ENCODE measurements at regions not wholly inside any gene's neighbourhood (a gene's known extent, or its start where the extent isn't known, plus 50 kb on each side); places are given as distances from the start of the nearest gene placed in this dataset.
A peak's percentile ranks its signal among the peaks of the same experiment; 100 is the strongest.
"Not testable (repeated sequence)": the region's sequence is repeated elsewhere in the genome, so short reads cannot be mapped to it uniquely, and the experiment has no call there.

DNA sequence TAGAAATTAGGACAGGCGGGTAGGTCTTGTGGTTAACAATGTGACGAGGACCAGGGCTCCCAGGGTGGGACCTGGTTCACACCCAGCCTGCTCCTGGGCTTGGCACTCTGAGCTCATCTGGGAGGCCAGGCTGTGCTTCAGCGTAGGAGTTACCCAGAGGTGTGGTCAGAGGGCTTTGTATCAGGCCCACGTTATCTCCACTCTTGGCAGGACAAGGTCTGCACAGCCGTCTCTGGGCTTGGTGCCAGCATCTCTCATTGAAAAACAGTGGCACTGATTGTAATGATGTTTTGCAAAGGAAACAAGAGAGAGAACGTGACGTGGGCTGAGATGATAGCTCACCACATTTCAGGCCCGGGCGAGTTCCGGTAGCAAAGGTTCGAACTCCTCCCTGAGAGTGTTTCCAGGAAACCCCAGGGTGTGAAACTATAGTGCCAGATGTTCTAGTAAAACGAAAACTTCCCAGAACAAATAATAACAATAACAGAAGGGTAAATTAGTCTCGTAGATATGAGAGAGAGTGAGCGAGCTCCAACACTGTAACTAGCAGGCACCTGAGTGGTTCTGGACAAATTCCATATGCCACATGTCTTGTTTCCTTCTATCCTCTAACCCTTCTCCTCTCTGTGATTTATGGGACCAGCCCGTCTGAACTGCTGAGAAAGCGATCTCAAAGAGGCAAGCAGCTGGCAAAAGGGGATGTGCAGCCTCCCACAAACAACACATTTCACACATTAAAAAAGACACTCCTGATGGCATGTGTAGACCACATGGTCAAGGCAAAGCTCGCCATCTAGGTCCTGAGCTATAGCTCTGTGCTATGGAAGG, 227.3 kb downstream of the KTN1 start:
- no peak for DNase-seq

DNA sequence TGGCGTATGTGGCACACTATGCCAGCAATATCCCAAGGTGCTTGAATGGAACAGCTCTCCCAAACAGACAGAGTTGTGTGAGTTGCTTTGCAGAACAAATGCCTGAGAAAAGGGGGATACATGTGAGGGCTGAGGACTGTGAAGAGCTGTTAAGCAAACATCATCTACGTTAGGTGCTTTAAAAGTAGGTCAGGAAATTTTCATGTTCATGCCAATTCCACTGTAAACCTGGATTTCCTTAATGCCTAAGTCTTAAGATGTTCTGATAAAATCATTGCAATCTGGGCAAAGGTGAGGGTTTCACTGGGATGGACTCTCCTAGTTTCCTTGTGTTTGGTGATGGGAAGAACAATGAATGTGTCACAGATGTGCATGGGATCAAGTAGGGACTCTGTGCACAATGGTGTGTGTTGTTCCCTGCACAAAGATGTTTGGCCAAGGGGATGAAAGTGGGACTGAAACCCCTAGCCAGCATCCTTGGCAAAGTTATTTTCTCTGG, 227.9 kb downstream of the KTN1 start:
- DNase-seq: no peak

DNA sequence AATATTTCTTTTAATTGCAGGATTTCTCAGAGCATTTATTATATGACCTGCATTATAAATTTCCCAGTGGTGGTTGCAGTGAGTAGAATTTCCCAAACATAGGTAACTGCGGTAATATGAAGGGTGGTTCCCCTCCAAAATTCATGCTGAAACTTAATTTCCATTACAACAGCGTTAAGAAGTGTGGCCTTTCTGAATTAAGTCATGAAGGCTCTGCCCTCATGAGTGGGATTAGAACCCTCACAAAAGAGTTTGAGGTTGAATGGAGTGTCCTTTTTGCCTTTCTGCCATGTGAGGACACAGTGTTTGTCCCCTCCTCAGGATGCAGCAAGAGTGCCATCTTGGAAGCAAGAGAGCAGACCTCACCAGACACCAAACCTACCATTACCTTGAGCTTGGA, 233.6 kb downstream of the KTN1 start:
- DNase-seq: no peak

DNA sequence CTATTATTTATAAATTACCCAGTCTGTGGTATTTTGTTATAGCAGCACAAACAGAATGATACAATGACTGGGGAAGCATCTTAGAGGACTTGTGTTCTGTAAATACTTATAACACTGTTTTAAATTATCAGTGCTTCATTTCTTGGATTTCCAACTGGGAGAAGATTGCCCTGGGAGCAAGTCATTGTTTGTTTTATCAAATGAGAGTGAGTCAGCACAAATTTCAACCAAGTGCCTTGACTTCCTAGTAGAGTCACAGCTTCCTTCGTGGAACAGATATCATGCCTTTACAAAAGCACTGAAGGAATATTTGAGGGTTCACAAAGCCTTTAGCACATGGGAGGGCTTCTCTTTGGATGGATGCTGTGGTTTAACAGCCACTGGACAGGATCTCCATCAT, 234.1 kb downstream of the KTN1 start:
- DNase-seq: no peak

DNA sequence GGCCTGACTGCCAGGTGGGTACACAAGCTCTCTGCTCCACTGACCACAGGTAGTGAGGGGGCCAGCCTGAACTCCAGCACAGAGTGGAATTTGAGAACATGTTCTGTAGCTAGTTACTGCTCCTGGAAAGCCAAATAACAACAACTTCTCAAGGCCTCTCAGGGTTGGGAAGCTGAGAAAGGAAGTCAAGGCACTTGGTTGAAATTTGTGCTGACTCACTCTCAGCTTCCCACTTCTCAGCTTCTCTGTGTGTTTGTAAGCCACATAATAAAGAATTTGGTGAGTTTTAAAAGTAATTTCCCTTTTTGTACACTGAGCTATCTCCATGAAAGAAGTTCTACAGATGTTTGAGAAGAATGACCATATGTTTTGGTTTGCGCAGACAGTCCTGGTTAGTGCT, 234.9 kb downstream of the KTN1 start:
- peak; percentile 84 for DNase-seq

DNA sequence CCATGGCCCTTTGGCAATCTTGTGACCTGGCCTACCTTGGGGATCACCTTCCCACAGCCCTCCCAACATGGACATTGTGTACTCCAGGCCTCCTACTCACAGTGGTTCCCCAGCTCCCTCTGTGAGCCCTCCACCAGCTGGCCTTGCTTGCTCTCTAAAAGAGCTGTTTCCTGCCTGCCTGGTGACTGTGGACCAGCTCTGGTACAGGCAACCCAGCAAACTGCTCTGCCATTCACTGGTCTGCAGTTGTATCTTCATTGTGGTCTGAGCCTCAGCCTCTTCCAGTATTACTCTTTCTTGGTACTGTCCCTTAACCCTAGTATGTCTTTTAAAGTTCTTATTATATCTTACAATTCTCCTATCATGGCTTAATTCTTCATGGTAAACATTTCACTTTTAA, 236.2 kb downstream of the KTN1 start:
- DNase-seq: no peak

DNA sequence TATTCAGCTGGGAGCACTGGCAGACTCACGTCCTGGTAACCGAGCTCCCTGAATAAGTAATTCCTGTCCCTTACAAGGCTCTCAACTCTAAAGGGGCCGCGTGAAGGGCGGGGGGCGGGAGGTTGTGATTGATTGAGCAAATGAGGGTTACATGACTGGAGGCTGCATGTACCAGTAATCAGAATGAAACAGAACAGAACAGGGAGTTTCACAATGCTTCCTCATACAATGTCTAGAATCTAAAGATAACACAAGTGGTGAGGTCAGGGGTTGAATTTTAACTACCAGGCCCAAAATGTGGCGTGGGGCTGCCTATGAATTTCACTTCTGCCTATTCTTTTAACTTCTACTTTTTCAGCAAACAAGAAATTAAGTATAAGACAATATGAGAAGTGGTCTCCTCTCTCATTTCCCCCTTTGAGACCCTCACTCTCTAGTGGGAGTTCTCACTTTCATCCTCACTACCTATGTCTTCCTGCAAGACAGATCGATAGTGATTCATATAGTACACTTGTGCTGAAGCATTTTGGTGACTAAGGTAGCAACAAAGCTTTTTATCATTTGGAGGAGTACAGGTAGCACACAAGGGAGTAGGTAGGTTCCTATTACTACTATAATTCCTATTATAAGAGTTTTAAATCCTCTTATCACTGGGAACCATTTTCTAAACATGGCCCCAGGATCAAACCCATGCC, 239.8 kb downstream of the KTN1 start:
- DNase-seq: peak; percentile 99

DNA sequence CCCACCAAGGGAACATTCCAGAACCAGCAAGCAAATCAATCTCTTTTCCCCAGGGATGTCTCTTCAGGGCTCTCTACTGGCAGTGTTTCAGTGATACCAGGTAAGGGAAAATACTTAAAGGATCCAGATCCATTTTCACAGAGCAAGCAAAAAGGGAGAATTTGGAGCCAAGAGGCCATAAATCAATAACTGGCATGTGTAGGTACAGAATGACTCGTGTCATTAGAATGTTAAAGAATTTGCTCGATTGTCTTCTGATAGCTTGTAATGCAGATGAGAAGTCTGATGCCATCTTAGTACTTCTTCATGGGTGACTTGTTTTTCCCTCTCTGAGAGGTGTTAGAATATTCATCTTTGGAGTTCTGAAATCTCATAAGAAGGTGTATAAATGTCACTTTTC, 242.9 kb downstream of the KTN1 start:
- no peak for DNase-seq

DNA sequence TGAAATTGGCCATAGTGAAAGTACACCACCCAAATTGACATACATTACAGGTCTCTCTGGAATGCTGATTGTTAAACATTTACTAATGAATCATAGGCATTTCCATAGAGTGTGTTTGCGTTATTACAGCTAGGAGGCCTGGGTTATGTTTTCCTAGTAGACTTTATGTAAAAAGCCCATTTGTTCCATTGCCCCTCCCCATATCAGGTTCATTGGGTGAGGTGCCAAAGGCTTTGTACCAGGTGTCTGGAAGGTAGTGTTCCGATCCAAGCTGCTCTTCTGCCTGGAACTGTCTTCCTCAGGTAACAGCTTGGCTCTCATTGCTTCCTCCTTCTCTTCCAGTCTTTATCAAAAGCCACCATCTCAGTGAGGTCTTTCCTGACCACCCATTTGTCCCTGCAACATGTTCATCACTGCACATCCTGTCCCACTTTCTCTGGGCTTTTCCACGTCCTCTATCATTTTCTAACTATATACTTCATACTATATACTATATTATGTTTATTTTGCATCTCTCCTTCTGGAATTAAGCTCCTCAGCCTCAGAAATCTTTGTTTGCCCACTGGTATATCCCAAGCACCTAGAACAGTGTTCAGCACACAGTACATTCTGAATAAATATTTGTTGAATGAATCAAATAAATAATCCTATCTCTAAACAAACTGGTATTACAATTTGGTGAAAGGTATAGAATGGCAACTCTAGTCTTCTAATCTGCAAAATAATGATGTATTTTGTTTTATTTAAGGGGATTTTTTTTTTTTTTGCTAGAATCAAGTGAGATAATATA, 252.3 kb downstream of the KTN1 start:
- no peak for DNase-seq

DNA sequence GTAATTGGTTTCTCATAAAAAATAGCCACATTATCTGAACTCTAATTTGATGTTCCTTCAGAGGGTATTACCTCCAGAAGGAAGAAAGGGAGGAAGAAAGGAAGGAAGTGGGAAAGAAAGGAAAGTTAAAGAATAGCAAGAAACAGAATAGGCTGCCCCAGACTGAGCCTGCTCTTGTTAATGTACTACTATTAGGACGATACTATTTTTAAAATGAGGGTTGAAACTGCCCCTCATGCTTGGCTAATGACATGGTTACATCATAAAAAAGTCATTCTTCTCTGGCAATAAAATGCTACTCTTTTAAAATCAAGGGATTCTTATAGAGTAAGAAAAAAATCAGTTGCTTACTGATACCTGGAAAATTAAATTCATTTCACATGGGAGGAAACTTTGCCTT, 253.0 kb downstream of the KTN1 start:
- DNase-seq: no peak

DNA sequence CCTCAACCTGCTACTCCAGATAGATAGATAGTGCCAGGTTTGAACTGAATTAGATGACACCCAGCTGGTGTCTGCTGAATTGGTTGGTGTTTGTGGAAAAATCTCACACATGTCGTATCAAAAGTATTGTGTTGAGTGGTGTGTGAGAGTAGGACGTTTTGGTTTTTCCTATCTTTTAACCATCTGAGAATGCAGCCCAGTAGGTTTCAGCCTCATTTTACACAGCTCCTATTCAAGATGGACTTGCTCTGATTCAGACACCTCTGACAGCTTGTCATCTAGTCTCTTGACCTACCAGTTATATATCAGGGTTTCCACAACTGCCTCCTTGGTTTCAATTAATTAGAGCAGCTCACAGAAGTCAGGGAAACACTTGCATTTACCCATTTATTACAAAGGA, 254.4 kb downstream of the KTN1 start:
- DNase-seq: no peak

DNA sequence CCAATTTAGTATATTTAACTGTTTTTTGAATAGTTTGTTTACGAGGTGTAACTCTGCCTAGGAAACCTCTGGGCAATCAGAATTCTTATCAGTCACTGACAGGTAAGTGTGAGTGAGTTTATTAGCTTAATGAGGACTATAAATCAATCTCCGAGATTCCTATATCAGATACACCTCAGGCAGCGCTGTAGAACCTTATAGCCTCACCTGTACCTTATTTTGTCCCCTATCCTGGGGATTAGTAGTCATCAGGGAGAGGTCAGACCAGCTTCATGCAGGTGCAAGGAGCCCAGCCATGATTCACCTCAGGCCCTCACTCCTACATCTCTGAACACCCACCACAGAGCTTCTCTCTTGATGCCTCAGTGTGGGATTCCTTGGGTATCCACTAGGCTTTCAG, 256.0 kb downstream of the KTN1 start:
- DNase-seq: no peak

DNA sequence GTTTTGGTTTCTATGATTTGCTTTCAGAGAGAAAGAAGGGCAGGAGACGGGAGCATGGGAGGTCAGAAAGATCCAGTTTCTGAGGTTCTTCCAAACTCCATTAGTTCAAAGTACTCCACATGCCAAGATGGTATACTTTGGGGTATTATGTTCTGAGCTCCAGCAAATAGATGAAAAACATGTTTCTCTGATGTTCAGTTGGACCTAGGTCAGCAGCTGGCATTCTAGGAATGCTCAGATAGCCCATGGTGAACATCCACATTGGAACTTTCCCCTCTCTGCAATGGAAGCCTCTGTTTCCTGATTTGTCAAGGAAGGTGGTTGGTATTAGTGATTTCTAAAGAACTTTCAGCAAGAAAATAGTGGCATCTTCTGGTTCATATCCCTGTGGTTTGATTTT, 257.5 kb downstream of the KTN1 start:
- no peak for DNase-seq

DNA sequence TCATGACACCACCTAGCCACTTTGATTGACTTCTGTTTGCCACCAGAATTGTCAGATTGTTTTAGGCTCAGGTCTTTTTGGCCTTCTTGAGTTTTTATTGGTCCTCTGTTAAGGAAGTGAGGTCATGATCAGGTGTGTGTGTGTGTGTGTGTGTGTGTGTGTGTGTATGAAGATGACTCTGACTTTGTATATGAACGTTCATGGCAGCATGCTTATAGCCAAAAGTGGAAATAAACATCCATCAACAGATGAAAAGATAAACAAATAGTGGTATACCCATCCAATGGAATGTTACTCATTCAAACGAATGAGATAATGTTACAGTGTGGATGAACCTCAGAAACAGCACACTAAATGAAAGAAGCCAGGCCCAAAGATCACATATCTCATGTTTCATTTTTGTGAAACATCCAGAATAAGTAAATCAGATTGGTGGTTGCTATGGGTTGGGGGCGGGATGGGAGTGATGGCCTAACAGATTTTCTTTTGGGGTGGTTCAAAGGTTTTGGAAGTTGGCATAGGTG, 258.6 kb downstream of the KTN1 start:
- no peak for DNase-seq

DNA sequence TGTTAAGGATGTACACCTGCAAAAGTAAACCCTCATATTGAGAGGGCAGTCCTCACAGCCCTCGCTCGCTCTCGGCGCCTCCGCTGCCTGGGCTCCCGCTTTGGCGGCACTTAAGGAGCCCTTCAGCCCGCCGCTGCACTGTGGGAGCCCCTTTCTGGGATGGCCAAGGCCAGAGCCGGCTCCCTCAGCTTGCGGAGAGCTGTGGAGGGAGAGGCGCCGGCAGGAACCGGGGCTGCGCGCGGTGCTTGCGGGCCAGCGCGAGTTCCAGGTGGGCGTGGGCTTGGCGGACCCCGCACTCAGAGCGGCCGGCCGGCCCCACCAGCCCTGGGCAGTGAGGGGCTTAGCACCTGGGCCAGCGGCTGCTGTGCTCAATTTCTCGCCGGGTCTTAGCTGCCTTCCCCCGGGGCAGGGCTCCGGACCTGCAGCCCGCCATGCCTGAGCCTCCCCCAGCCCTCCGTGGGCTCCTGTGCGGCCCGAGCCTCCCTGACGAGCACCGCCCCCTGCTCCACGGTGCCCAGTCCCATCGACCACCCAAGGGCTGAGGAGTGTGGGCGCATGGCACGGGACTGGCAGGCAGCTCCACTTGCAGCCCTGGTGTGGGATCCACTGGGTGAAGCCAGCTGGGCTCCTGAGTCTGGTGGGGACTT, 259.4 kb downstream of the KTN1 start:
- not testable (repeated sequence) for DNase-seq

DNA sequence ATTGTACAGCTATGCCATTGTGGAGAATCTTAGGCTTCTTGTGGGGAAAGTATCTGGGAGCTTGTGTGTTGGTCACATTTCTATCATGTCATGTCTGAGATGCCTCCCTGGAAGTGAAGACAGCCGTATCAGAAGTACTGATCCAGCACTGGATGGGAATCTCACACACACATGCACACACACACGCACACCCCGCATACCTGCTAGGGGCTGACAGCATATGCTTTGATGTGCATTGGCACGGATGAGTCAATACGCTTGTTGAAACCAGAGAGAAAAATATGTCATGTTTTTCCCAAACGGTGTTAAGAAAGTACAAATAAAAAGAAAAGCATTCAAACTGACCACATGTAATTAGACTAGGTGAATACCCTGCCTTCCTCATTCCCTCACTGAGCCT, 260.8 kb downstream of the KTN1 start:
- no peak for DNase-seq

DNA sequence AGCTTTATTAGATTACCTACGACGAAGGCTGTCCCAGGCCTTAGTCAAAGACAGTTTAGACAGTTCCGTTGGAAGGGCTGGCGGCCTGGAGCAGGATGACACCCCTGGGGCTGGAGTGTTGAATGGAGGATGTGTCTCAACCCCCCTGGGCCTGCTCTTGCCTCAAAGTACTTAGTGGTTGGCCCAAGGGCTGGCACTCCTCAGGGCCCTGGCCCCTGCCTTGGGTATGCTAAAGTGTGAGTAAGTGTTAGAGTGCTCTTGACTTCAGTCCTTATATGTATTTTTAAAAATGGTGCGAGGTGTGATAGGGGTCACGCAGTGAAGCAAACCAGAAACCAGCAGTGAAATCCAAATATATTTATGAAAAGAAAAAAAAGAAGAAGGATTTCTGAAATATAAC, 261.6 kb downstream of the KTN1 start:
- no peak for DNase-seq

DNA sequence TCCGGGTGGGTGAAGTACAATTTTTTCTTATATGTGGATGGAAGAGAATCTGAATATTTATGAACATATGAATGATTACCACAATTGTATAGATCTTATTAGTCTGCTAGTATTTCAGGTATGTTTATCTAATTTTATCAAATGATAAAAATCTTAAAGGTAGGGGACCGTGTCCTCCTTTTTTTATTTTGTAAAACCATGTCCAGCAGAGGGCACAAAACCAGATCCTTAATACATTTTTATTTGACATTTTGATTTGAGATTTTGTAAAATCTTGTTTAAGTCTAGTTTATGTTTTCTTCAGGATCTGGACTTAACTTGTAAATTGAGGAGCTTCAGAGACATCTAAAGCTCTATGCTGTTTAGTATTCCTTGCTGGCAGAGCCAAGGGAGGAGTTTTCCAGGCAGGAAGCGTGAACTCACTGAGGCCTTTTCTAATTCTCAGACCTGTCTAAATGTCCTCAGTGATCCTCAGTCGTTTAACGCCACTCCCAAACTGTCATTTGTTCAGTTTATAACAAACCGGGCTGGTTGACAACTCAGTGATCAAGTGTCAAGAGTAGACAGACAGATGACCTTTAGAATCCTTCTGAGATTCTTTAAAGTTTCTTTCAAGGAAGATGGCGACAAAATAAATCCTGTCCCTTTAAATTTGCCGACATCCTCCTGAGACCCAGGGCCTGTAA, 263.9 kb downstream of the KTN1 start:
- DNase-seq: no peak

DNA sequence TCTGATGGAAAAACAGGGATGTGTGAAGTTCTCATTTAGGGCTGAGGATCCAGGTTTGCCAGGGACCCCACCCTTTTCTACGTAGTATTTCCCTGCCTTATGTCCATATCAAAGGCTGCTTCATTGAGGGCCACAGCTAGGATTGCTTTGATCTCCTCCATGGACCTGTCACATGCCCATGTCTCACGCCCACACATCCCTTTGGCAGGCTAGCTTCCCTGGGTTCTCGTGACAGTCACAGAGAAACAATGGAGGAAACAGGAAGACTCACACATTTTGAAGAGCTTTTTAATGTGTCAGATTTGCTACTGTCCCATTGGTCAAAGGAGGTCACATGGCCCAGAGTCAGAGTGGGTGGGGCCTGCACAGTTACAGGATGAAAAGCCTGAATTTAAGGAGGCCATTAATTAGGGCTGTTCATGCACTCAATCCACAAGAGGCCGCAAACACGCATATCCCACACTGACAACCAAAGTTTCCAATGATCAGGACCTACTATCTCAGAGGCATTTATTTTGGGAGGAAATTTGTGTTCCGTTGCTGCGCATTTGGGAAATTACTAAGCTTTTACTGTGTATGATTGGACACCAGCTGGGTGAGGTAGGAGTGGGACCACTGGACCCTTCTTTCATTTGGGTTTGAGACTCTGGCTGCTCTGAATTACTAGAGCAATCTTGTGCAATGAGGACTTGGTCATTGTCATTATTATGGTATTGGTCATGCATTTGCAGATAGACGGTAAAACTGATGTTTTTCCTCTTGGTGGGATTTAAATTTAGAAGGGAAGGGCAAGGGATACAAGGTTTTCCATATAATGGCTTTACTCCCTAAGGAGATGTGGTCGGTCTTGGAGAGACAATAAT, 266.2 kb downstream of the KTN1 start:
- no peak for DNase-seq

DNA sequence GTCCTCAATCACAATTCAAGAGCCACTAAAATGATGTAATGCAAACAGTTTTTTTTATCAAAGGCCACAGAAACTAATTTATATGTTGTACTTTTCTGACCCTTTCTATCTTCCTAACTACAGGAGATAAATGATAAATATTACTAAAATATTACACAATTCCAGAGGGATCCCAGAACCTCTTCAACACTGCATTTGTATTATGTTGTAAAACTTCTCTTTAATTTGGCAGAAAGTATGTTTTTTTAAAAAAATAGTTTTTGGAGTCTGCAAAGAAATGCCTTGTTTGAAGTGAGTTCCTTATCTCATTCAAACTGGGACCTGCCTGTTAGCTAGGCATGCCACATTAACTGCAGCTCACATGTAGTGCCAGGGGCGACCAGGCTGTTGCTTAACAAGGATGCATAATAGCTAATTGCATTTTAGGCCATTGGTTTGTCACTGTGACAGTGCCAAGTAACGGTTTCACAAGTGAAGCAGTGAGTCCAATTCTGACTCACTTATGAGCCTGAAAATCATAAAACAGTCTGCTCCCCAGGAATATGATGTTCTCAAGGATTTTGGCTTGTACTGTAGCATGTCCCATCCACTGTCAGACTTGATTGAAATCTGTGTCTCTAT, 266.9 kb downstream of the KTN1 start:
- DNase-seq: peak; percentile 73

DNA sequence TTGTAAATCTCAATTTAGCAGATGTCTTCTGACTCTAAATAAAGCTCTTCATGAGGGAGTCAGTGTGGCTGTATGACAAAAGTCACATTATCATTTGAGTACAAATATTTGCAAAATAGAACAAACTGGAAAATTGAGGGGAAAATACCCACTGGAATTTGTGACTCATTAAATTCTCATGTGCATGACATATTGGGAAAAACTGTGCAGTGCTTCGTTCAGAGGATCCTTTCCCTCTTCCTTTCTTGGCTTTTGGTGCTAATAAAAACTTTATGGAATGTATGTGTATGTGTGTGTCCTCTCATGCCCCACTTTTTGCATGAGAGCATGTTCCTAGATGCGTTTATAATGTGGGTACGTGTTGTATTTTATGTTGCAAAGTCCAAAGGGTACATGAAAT, 267.8 kb downstream of the KTN1 start:
- DNase-seq: no peak

All from MV-4-11 (cell line).